Type B pancreatic cell (in vitro differentiated cells): ENCODE measurements at regions not wholly inside any gene's neighbourhood (a gene's known extent, or its start where the extent isn't known, plus 50 kb on each side); places are given as distances from the start of the nearest gene placed in this dataset.

Experiments
- DNase-seq: peaks from one replicate; pipeline ENCODE4 v3.0.0; 2021; ENCODE audit warnings: mixed read lengths; ENCODE audit not compliant: unreplicated experiment; ENCODE audit errors: extremely low spot score
- H3K27ac Mint-ChIP-seq: 2 replicates; pipeline ENCODE4 v1.8.0; 2021; ENCODE audit warnings: mild to moderate bottlenecking, mixed read lengths
- H3K27me3 Mint-ChIP-seq: 2 replicates; pipeline ENCODE4 v1.8.0; 2021; ENCODE audit warnings: mixed read lengths
- H3K36me3 Mint-ChIP-seq: 2 replicates; pipeline ENCODE4 v1.8.0; 2021; ENCODE audit warnings: mixed read lengths
- H3K4me1 Mint-ChIP-seq: one replicate; pipeline ENCODE4 v1.8.0; 2021; ENCODE audit warnings: mixed read lengths; ENCODE audit not compliant: unreplicated experiment
- H3K4me3 Mint-ChIP-seq: 2 replicates; pipeline ENCODE4 v1.8.0; 2021; ENCODE audit warnings: mild to moderate bottlenecking, mixed read lengths
- H3K9me3 Mint-ChIP-seq: 2 replicates; pipeline ENCODE4 v1.8.0; 2021; ENCODE audit warnings: mixed read lengths
- TF ChIP-seq, protein P1 (sequence below): fragments of 200-600 bp; sonication (generic); conservative IDR thresholded peaks from 2 replicates; pipeline ENCODE4 v1.5.0; 2021; ENCODE audit warnings: antibody characterized with exemption, mild to moderate bottlenecking

DNA sequence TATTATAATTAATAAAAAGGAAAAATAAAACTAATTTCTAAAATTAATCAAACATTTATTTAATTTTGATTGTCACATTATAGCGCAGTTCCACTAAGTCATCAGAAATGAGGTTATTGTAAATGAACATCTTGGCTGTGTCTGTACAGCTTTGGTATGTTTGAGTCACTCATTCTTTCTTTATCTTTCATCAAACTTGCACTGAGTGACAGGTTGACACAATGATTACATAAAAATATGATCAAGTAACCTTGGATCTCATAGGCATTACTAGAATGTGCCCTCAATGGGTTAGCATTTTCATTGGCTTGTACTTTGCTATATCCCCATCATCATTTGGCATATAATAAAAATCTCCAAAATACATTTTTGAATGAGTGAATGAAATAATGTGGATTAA lies 1353.2 kb upstream of the ADGRL2 start:
- no peak overlapping the region for H3K4me3 Mint-ChIP-seq
- DNase-seq: no peak
- H3K36me3 Mint-ChIP-seq: no peaks in the 10 kb centered on the region
- H3K27me3 Mint-ChIP-seq: no peaks in the 10 kb centered on the region
- peaks cover 6% of the 10 kb centered on the region for H3K9me3 Mint-ChIP-seq
- no peak overlapping the region for H3K27ac Mint-ChIP-seq
- no peaks in the 10 kb centered on the region for H3K4me1 Mint-ChIP-seq
- TF ChIP-seq, protein P1, sequence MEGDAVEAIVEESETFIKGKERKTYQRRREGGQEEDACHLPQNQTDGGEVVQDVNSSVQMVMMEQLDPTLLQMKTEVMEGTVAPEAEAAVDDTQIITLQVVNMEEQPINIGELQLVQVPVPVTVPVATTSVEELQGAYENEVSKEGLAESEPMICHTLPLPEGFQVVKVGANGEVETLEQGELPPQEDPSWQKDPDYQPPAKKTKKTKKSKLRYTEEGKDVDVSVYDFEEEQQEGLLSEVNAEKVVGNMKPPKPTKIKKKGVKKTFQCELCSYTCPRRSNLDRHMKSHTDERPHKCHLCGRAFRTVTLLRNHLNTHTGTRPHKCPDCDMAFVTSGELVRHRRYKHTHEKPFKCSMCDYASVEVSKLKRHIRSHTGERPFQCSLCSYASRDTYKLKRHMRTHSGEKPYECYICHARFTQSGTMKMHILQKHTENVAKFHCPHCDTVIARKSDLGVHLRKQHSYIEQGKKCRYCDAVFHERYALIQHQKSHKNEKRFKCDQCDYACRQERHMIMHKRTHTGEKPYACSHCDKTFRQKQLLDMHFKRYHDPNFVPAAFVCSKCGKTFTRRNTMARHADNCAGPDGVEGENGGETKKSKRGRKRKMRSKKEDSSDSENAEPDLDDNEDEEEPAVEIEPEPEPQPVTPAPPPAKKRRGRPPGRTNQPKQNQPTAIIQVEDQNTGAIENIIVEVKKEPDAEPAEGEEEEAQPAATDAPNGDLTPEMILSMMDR: no peak

DNA sequence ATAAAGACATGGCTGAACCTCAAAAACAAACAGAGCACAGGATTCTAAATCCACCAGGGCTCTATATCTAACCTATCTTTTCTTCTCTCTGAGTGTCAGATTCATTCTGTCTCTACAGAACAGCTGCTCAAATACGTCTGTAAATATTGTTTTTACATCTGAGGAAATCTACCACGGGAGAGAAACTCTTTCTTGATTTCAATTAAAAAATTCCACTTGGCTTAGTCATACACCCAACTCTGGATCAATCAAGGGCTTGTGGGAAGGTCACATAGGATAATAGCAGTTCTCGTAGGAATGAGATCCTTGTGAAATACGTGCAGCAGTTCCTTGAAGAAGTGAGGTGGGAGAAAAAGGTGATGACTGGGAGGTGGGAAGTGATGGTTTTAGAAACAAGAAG lies 1355.7 kb upstream of the ADGRL2 start:
- H3K36me3 Mint-ChIP-seq: no peaks in the 10 kb centered on the region
- H3K9me3 Mint-ChIP-seq: no peaks in the 10 kb centered on the region
- DNase-seq: no peak
- no peaks in the 10 kb centered on the region for H3K4me1 Mint-ChIP-seq
- TF ChIP-seq, protein P1: no peak
- H3K27ac Mint-ChIP-seq: no peak overlapping the region
- H3K27me3 Mint-ChIP-seq: no peaks in the 10 kb centered on the region
- H3K4me3 Mint-ChIP-seq: no peak overlapping the region

DNA sequence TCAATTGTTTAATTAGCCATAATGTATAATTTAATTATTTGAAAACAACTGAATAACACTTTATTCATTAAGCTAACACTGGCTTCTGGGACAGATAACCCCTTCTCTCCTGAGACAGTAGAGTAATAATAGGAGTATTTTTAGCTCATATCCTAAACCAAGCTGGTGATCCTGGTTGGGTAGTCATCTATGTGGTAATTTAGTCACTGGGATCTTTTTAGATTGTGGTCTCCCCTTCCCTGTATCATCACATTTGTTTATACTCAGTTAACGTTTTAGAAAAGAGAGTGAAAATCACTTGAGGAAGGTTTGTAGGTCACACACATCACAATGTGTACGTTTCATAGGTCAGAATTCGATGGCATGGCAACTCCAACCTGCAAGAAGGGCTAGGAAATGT lies 1356.6 kb upstream of the ADGRL2 start:
- Mint-ChIP-seq H3K4me1 (no peaks in the 10 kb centered on the region), H3K27me3 (no peaks in the 10 kb centered on the region), H3K9me3 (no peaks in the 10 kb centered on the region), H3K4me3 (no peak overlapping the region), H3K27ac (no peak overlapping the region), H3K36me3 (no peaks in the 10 kb centered on the region)
- TF ChIP-seq, protein P1: no peak
- DNase-seq: no peak

- DNase-seq: no peak
- Mint-ChIP-seq H3K27me3 (no peaks in the 10 kb centered on the region), H3K27ac (no peak overlapping the region), H3K36me3 (no peaks in the 10 kb centered on the region), H3K4me1 (no peaks in the 10 kb centered on the region), H3K4me3 (no peak overlapping the region), H3K9me3 (no peaks in the 10 kb centered on the region)
- TF ChIP-seq, protein P1: no peak
Measured at GRCh38 chr1:80441664-80442063, 1359.1 kb upstream of the ADGRL2 start.

- H3K4me1 Mint-ChIP-seq: no peaks in the 10 kb centered on the region
- H3K36me3 Mint-ChIP-seq: no peaks in the 10 kb centered on the region
- no peaks in the 10 kb centered on the region for H3K9me3 Mint-ChIP-seq
- no peaks in the 10 kb centered on the region for H3K27me3 Mint-ChIP-seq
- H3K4me3 Mint-ChIP-seq: no peak overlapping the region
- TF ChIP-seq, protein P1: no peak
- no peak overlapping the region for H3K27ac Mint-ChIP-seq
- DNase-seq: no peak
Measured at GRCh38 chr1:80436851-80437250, 1363.9 kb upstream of the ADGRL2 start.

DNA sequence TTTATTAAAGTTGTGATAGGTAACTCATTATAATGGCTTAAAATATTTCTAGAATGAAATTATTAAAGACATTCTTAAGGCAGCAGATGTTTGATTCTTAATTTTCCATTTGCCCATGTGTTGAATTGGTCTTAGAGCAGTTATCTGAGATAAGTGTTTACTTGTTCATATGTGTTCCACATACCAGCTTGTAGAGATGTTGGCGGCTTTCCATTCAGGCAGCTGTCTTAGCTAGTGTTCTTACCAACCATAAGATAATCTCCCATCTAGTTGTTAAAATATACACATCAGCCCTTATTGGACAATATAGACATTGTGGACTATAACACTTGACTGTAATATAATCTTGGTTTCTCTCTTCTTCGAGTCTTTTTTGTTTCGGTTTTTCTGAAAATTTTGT lies 1372.9 kb upstream of the ADGRL2 start:
- H3K27me3 Mint-ChIP-seq: no peaks in the 10 kb centered on the region
- TF ChIP-seq, protein P1: no peak
- no peak for DNase-seq
- H3K27ac Mint-ChIP-seq: no peak overlapping the region
- no peaks in the 10 kb centered on the region for H3K36me3 Mint-ChIP-seq
- H3K4me3 Mint-ChIP-seq: no peak overlapping the region
- H3K9me3 Mint-ChIP-seq: no peaks in the 10 kb centered on the region
- no peaks in the 10 kb centered on the region for H3K4me1 Mint-ChIP-seq
